Muscle of arm (tissue), 1 donor: ENCODE measurements at regions not wholly inside any gene's neighbourhood (a gene's known extent, or its start where the extent isn't known, plus 50 kb on each side); places are given as distances from the start of the nearest gene placed in this dataset.
A peak's percentile ranks its signal among the peaks of the same experiment; 100 is the strongest.
"Not testable (repeated sequence)": the region's sequence is repeated elsewhere in the genome, so short reads cannot be mapped to it uniquely, and the experiment has no call there.

Experiments
- DNase-seq: peaks from one replicate; pipeline ENCODE4 v3.0.0-alpha.2; 2013

- no peak for DNase-seq
These were observed 272.7 kb upstream of the DCN start for GRCh38 chr12:91455321-91455720.

- DNase-seq = no peak
These were observed 271.6 kb upstream of the DCN start for GRCh38 chr12:91454179-91454578.

- not testable (repeated sequence) for DNase-seq
These were observed 269.8 kb upstream of the DCN start for GRCh38 chr12:91452464-91452863.

GRCh38 chr12:91441993-91442952, 259.7 kb upstream of the DCN start:
- DNase-seq = no peak

- DNase-seq = no peak
These were observed 258.6 kb upstream of the DCN start for GRCh38 chr12:91441246-91441645.

- no peak for DNase-seq
These were observed 251.5 kb upstream of the DCN start for GRCh38 chr12:91434081-91434480.

- DNase-seq = no peak
These were observed 250.1 kb upstream of the DCN start for GRCh38 chr12:91432755-91433154.

- peak; percentile 7 for DNase-seq
These were observed 249.5 kb upstream of the DCN start for GRCh38 chr12:91432089-91432488.

- no peak for DNase-seq
These were observed 241.9 kb upstream of the DCN start for GRCh38 chr12:91424506-91424905.

GRCh38 chr12:91423693-91424050, 241.1 kb upstream of the DCN start:
- no peak for DNase-seq

GRCh38 chr12:91422811-91423692, 240.4 kb upstream of the DCN start:
- DNase-seq = no peak

- no peak for DNase-seq
These were observed 239.5 kb upstream of the DCN start for GRCh38 chr12:91422127-91422526.

GRCh38 chr12:91419809-91420208, 237.2 kb upstream of the DCN start:
- no peak for DNase-seq

GRCh38 chr12:91418221-91419090, 235.8 kb upstream of the DCN start:
- no peak for DNase-seq

GRCh38 chr12:91417650-91418049, 235.0 kb upstream of the DCN start:
- DNase-seq = no peak

GRCh38 chr12:91414636-91415035, 232.0 kb upstream of the DCN start:
- DNase-seq = no peak

GRCh38 chr12:91413581-91414546, 231.2 kb upstream of the DCN start:
- peak; percentile 14 for DNase-seq

GRCh38 chr12:91406920-91407341, 224.3 kb upstream of the DCN start:
- no peak for DNase-seq

- no peak for DNase-seq
These were observed 221.8 kb upstream of the DCN start for GRCh38 chr12:91404441-91404840.

GRCh38 chr12:91401190-91401589, 218.6 kb upstream of the DCN start:
- DNase-seq = no peak

GRCh38 chr12:91400271-91400670, 217.7 kb upstream of the DCN start:
- DNase-seq = no peak
